ENCODE measurements at regions not wholly inside any gene's neighbourhood (a gene's known extent, or its start where the extent isn't known, plus 50 kb on each side); places are given as distances from the start of the nearest gene placed in this dataset.

DNA sequence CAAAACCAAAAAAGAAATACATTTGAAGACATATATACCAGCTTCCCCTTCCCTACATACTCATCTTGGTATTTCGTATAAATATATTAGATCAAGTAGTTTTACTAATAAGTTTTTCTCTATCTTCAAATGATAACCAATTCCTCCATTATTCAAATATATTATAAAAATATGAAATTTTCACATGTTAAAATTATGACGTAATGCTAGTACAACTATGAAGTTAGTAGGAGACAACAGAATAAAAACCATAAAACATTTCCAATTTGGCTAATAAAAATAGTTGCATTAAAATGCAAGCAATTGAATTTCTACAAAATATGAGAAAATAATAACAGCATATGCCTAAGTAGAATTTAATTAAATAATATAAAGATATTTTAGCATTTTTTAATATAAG lies 501.8 kb upstream of the SLITRK5 start:
- no peak for TF ChIP-seq GATA2 (IDR thresholded peaks at IDR 0.05; ENCODE audit: low read depth, low read length)
- TF ChIP-seq GATA3 (IDR thresholded peaks at IDR 0.05; ENCODE audit: low read depth, low read length): no peak
